ENCODE measurements at regions not wholly inside any gene's neighbourhood (a gene's known extent, or its start where the extent isn't known, plus 50 kb on each side); places are given as distances from the start of the nearest gene placed in this dataset.

DNA sequence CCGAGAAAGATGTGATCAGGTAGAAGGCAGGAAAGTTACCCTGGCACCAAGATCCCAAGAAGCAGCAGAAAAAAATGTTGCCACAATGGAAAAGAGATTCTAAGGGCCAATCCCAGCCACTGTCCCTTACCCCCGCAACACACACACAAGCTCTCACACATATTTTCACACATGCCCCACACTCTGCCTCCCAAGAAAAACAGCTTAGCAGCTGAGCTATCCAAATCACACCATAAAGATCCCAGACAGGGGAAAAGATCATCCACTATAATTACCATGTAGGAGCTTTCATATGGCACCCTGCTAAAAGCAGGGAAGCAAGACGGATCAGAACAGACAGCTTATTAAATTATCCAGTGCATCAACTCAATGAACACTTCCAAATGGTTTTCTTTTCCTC is 143.4 kb downstream of the FAM114A2 start:
- intact Hi-C loops (cut with DNase I; ENCODE audit: low total_unique reads) = no loop called here

GRCh38 chr5:153893817-153894216 is 144.9 kb downstream of the FAM114A2 start:
- 73 to 81% methylated on average over 5 of the region's 5 CpGs for WGBS, 2 donors
- Histone ChIP-seq H3K9me3 (no peaks in the 10 kb centered on the region), H3K27me3 (no peaks in the 10 kb centered on the region), H3K4me3 (no peak overlapping the region), H3K27ac (no peak overlapping the region), H3K36me3 (ENCODE audit: low read depth, missing control alignments) (no peaks in the 10 kb centered on the region), H3K4me1 (no peaks in the 10 kb centered on the region)
- no peak for DNase-seq
- TF ChIP-seq CTCF (IDR thresholded peaks at IDR 0.05) = no peak
- no peak for TF ChIP-seq POLR2A (IDR thresholded peaks at IDR 0.05)
- intact Hi-C loops (cut with DNase I; ENCODE audit: low total_unique reads) = no loop called here

More for the DNA sequence above, 143.4 kb downstream of the FAM114A2 start:
- no peaks in the 10 kb centered on the region for H3K9me3 ChIP-seq
- 74 to 84% methylated on average over 3 of the region's 3 CpGs for WGBS, 2 donors
- no peaks in the 10 kb centered on the region for H3K4me1 ChIP-seq
- no peaks in the 10 kb centered on the region for H3K36me3 ChIP-seq (ENCODE audit: low read depth, missing control alignments)
- DNase-seq = no peak
- no peaks in the 10 kb centered on the region for H3K27me3 ChIP-seq
- no peak overlapping the region for H3K4me3 ChIP-seq
- H3K27ac ChIP-seq = no peak overlapping the region
- TF ChIP-seq POLR2A (IDR thresholded peaks at IDR 0.05) (no peak), CTCF (IDR thresholded peaks at IDR 0.05) (no peak)

GRCh38 chr5:153891394-153891793 is 147.3 kb downstream of the FAM114A2 start:
- Histone ChIP-seq H3K36me3 (ENCODE audit: low read depth, missing control alignments) (no peaks in the 10 kb centered on the region), H3K4me1 (no peaks in the 10 kb centered on the region), H3K27me3 (no peaks in the 10 kb centered on the region), H3K27ac (no peak overlapping the region), H3K4me3 (no peak overlapping the region), H3K9me3 (no peaks in the 10 kb centered on the region)
- TF ChIP-seq CTCF (IDR thresholded peaks at IDR 0.05) (no peak), POLR2A (IDR thresholded peaks at IDR 0.05) (no peak)
- DNase-seq = no peak
- intact Hi-C loops (cut with DNase I; ENCODE audit: low total_unique reads) = no loop called here

DNA sequence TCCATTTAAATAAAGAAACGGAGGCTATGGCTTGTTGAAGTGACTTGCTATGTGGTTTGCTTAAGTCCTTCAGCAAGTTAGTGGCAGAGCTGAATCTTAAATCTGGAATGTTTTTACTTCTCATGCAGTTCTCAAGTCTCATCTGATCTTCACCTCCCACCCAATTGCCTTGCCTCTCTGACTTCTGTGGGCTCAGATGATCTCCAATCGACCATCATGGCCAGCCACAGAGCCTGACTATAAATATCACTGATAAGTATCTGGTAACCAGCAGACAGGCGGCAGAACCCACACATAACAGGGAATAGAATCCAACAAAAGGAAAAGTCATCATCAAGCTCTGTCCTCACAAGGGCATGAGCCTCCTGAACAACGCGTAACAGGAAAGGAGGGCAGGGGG is 149.9 kb downstream of the FAM114A2 start:
- no peaks in the 10 kb centered on the region for H3K4me1 ChIP-seq
- H3K27ac ChIP-seq = no peak overlapping the region
- TF ChIP-seq CTCF (IDR thresholded peaks at IDR 0.05) (no peak), POLR2A (IDR thresholded peaks at IDR 0.05) (no peak)
- H3K4me3 ChIP-seq = no peak overlapping the region
- H3K36me3 ChIP-seq (ENCODE audit: low read depth, missing control alignments) = no peaks in the 10 kb centered on the region
- H3K9me3 ChIP-seq = no peaks in the 10 kb centered on the region
- H3K27me3 ChIP-seq = no peaks in the 10 kb centered on the region
- intact Hi-C loops (cut with DNase I; ENCODE audit: low total_unique reads) = no loop called here
- 58 to 68% methylated on average over 5 of the region's 5 CpGs for WGBS, 2 donors
- no peak for DNase-seq

DNA sequence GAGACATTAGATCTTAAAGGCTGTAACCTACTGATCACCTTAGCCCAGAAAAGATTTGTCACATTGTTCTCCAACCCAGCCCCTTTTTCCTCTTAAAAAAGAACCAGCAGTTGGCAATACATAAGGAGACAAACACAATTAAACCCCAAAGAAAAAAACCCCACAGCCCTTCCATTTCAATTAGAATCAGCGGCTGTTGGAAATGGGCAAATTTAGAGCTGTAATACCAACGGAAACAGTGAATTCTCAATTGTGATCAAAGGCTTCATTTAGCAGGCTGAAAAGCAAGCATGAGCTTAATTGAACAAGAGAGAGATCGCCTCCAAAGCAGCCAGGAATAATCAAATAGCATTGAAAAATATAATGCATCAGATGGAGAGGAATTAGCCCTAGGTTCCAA is 153.6 kb downstream of the FAM114A2 start:
- intact Hi-C loops (cut with DNase I; ENCODE audit: low total_unique reads) = no loop called here
- Histone ChIP-seq H3K27me3 (no peaks in the 10 kb centered on the region), H3K4me3 (no peak overlapping the region), H3K4me1 (no peaks in the 10 kb centered on the region), H3K27ac (no peak overlapping the region), H3K36me3 (ENCODE audit: low read depth, missing control alignments) (no peaks in the 10 kb centered on the region), H3K9me3 (no peaks in the 10 kb centered on the region)
- TF ChIP-seq CTCF (IDR thresholded peaks at IDR 0.05) (no peak), POLR2A (IDR thresholded peaks at IDR 0.05) (no peak)
- no peak for DNase-seq
- 84 to 86% methylated on average over 3 of the region's 3 CpGs for WGBS, 2 donors

All from testis (tissue), 2 donors.